GM23338 (cell line): ENCODE measurements at regions not wholly inside any gene's neighbourhood (a gene's known extent, or its start where the extent isn't known, plus 50 kb on each side); places are given as distances from the start of the nearest gene placed in this dataset.

Experiments
- CREB1 ChIP-seq: fragments of 250-450 bp; sonication (Bioruptor Pico); IDR thresholded peaks from 2 replicates; pipeline ENCODE4 v1.5.0; 2020; ENCODE audit warnings: low read depth, mild to moderate bottlenecking, moderate library complexity
- CTCF ChIP-seq, 2 experiments: fragments of 200-600 bp in 1 of 2; sonication (generic) in 1 of 2; conservative IDR thresholded peaks; 2 replicates each; pipeline versions ENCODE4 v1.5.1 to v1.6.1; 2016 to 2017; ENCODE audit warnings: antibody characterized with exemption in 2 of 2, low read depth in 2 of 2, mild to moderate bottlenecking in 2 of 2, moderate library complexity in 1 of 2
- EZH2 ChIP-seq: fragments of 200-600 bp; sonication (generic); IDR thresholded peaks from one replicate; pipeline ENCODE4 v1.8.0; 2017; ENCODE audit warnings: antibody characterized with exemption, mild to moderate bottlenecking, low read depth; ENCODE audit not compliant: unreplicated experiment
- EZH2phosphoT487 ChIP-seq: fragments of 200-600 bp; sonication (generic); IDR thresholded peaks from one replicate; pipeline ENCODE4 v1.8.1; 2018; ENCODE audit warnings: antibody characterized with exemption; ENCODE audit not compliant: unreplicated experiment
- JUNB ChIP-seq: IDR thresholded peaks from one replicate; pipeline ENCODE4 v1.6.1; 2016; ENCODE audit warnings: antibody characterized with exemption; ENCODE audit not compliant: unreplicated experiment
- POLR2AphosphoS5 ChIP-seq: IDR thresholded peaks from 2 replicates; pipeline ENCODE4 v1.6.1; 2016; ENCODE audit warnings: antibody characterized with exemption, low read depth
- REST ChIP-seq: IDR thresholded peaks from one replicate; pipeline ENCODE4 v1.6.1; 2018; ENCODE audit warnings: antibody characterized with exemption; ENCODE audit not compliant: unreplicated experiment
- STAT1 ChIP-seq: IDR thresholded peaks from one replicate; pipeline ENCODE4 v1.6.1; 2016; ENCODE audit warnings: antibody characterized with exemption; ENCODE audit not compliant: unreplicated experiment

GRCh38 chrX:150049647-150050046 is 111.4 kb upstream of the EOLA2 start:
- no peak for TF ChIP-seq CTCF (conservative IDR thresholded peaks at IDR 0.05; ENCODE audit: low read depth in 2 of 2)
- TF ChIP-seq EZH2 = no peak
- no peak for TF ChIP-seq POLR2AphosphoS5
- TF ChIP-seq REST = no peak
- no peak for TF ChIP-seq STAT1
- TF ChIP-seq JUNB = no peak
- TF ChIP-seq EZH2phosphoT487 = no peak
- no peak for TF ChIP-seq CREB1
